GM12891 (cell line): ENCODE measurements at regions not wholly inside any gene's neighbourhood (a gene's known extent, or its start where the extent isn't known, plus 50 kb on each side); places are given as distances from the start of the nearest gene placed in this dataset.

Experiments
- POLR2A ChIP-seq: IDR thresholded peaks from 2 replicates; pipeline ENCODE4 v1.6.1; 2011; ENCODE audit warnings: low read depth, low read length, control low read depth
- POU2F2 ChIP-seq: IDR thresholded peaks from 2 replicates; pipeline ENCODE4 v1.6.1; 2011; ENCODE audit warnings: low read depth, mild to moderate bottlenecking, control low read depth, low read length, moderate library complexity
- TAF1 ChIP-seq: IDR thresholded peaks from 2 replicates; pipeline ENCODE4 v1.6.1; 2011; ENCODE audit warnings: low read depth, low read length, control low read depth

DNA sequence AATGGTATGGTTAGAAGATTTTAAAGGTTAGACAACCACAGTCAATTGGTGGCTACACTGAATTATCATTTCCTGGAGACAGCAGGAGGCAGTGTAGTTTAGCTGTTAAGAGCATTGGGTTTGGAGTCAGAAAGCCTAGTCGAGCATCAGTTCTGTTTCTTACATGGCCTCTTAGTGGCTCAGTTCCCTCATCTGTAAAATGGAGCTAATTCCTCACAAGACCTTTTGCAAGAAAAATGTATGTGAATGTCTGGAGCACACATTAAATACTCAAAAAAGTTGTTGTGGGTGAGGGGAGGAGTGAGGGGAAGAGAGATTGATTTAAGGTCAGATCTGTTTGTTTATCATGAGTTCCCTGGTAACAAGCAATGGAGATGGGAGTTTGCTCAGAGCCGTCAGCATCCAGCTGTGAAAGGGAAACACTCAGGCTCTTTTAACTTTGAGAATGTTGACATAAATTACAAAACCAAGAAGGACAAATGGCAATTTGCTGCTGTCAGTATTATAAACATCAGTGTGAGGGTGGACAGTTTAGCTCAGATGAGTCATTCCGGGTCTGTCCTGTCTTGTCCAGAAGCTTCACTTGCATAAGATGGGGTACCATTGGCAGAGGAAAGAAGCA is 98.2 kb upstream of the PGRMC2 start:
- TF ChIP-seq POLR2A = no peak
- no peak for TF ChIP-seq POU2F2
- TF ChIP-seq TAF1 = no peak
